K562 (cell line): ENCODE measurements at regions not wholly inside any gene's neighbourhood (a gene's known extent, or its start where the extent isn't known, plus 50 kb on each side); places are given as distances from the start of the nearest gene placed in this dataset.

ENCODE experiments used
- ATAC-seq: fragments of 200-7000 bp; cut with Tn5 transposase; 3 replicates; pipeline ENCODE4 v1.9.1; 2020; ENCODE audit warnings: moderate library complexity
- BruUV-seq: library from RNA; stranded (reverse); fragments of 400-500 nt; replicated peaks from 2 replicates; lab custom pipeline; 2021; lab: Mats Ljungman, UMichigan
- CTCF ChIA-PET: fragments of 300-600 bp; formaldehyde crosslinking; extraction: SDS; loops from one replicate; lab custom pipeline; 2021; ENCODE audit warnings: low intra/inter-chr PET ratio; lab: Yijun Ruan, JAX
- POLR2A ChIA-PET: fragments of 300-600, 350-650 bp; sonication (Branson Sonifier 250); formaldehyde crosslinking; extraction: SDS; loops from one replicate; lab custom pipeline; 2021; ENCODE audit warnings: antibody characterized with exemption, inconsistent platforms; lab: Yijun Ruan, JAX
- DNase-seq, 4 experiments: peaks; one replicate each; pipeline versions ENCODE4 v3.0.0 to v3.0.0-alpha.2; 2011 to 2018; ENCODE audit warnings: low spot score in 3 of 4, mixed read lengths in 3 of 4; ENCODE audit errors: extremely low read depth in 1 of 4
- FAIRE-seq: peaks from 2 replicates; lab custom pipeline; 2011; peaks lifted over from hg19 to GRCh38; lab: Jason Lieb, UNC
- H2AFZ ChIP-seq: 2 replicates; pipeline ENCODE4 v1.6.0; 2011; ENCODE audit warnings: low read depth, low read length, control low read depth, inconsistent platforms
- H3K27ac ChIP-seq: fragments of 200-600 bp; 3 replicates; pipeline ENCODE4 v1.8.0; 2011; ENCODE audit warnings: low read depth, mild to moderate bottlenecking, control low read depth, inconsistent platforms, low read length, moderate library complexity, mixed read lengths; ENCODE audit errors: extremely low read depth
- H3K27me3 ChIP-seq, 2 experiments: fragments of 300-600 bp in 1 of 2; 2 replicates in 1 of 2; 3 replicates in 1 of 2; pipeline versions ENCODE4 v1.6.0 to v1.8.0; 2011; ENCODE audit warnings: inconsistent platforms in 2 of 2, low read length in 2 of 2, mild to moderate bottlenecking in 1 of 2, mixed read lengths in 1 of 2, moderate library complexity in 1 of 2; ENCODE audit not compliant: control insufficient read depth in 2 of 2, insufficient read depth in 2 of 2
- H3K36me3 ChIP-seq: fragments of 300-600 bp; 3 replicates; pipeline ENCODE4 v1.8.0; 2011; ENCODE audit warnings: mild to moderate bottlenecking, low read length, inconsistent platforms; ENCODE audit not compliant: control insufficient read depth, insufficient read depth
- H3K4me1 ChIP-seq, 2 experiments: fragments of 200-600 bp in 1 of 2; replicated peaks in 1 of 2; 2 replicates in 1 of 2; 3 replicates in 1 of 2; pipeline versions ENCODE4 v1.5.1 to v1.8.0; 2011; ENCODE audit warnings: inconsistent platforms in 2 of 2, low read length in 2 of 2, mild to moderate bottlenecking in 1 of 2, mixed read lengths in 1 of 2, moderate library complexity in 1 of 2; ENCODE audit not compliant: control insufficient read depth in 2 of 2, insufficient read depth in 2 of 2
- H3K4me2 ChIP-seq: 2 replicates; pipeline ENCODE4 v1.6.1; 2011; ENCODE audit warnings: low read length, control low read depth, inconsistent platforms, mixed read lengths; ENCODE audit not compliant: insufficient read depth
- H3K4me3 ChIP-seq: fragments of 200-600 bp; sonication (generic), shearing (Covaris generic); 2 replicates; pipeline ENCODE4 v1.5.1; 2016; ENCODE audit warnings: control low read depth, inconsistent platforms
- H3K79me2 ChIP-seq: fragments of 200-600 bp; 3 replicates; pipeline ENCODE4 v1.8.0; 2011; ENCODE audit warnings: low read length, inconsistent platforms; ENCODE audit not compliant: control insufficient read depth, insufficient read depth
- H3K9ac ChIP-seq, 2 experiments: 2 replicates each; pipeline versions ENCODE4 v1.6.0 to v1.6.1; 2011; ENCODE audit warnings: low read depth in 2 of 2, low read length in 2 of 2, control low read depth in 1 of 2, inconsistent platforms in 1 of 2, mild to moderate bottlenecking in 1 of 2, mixed read lengths in 1 of 2; ENCODE audit not compliant: insufficient read depth in 1 of 2
- H3K9me1 ChIP-seq: one replicate; pipeline ENCODE4 v1.6.0; 2011; ENCODE audit warnings: inconsistent platforms, mild to moderate bottlenecking, low read length, moderate library complexity; ENCODE audit not compliant: control insufficient read depth, insufficient read depth
- H3K9me3 ChIP-seq: replicated peaks from 2 replicates; pipeline ENCODE4 v1.5.1; 2011; ENCODE audit warnings: low read depth, low read length, inconsistent platforms; ENCODE audit not compliant: control insufficient read depth, insufficient read depth
- H4K20me1 ChIP-seq: replicated peaks from 2 replicates; pipeline ENCODE4 v1.6.1; 2011; ENCODE audit warnings: low read length, inconsistent platforms, mixed read lengths; ENCODE audit not compliant: control insufficient read depth, insufficient read depth
- BCL6 ChIP-seq: fragments of 250-450 bp; sonication (Bioruptor Pico); IDR thresholded peaks from 2 replicates; pipeline ENCODE4 v1.4.0; 2020
- EZH2 ChIP-seq: IDR thresholded peaks from 2 replicates; pipeline ENCODE4 v1.6.1; 2012; ENCODE audit warnings: low read depth, mild to moderate bottlenecking, inconsistent platforms, low read length, borderline replicate concordance
- POLR2AphosphoS5 ChIP-seq: IDR thresholded peaks from 2 replicates; pipeline ENCODE4 v1.6.1; 2011; ENCODE audit warnings: mild to moderate bottlenecking, low read depth, low read length, moderate library complexity; ENCODE audit not compliant: control insufficient read depth, insufficient read depth
- RFX7 ChIP-seq: fragments of 250-450 bp; sonication (Bioruptor Pico); IDR thresholded peaks from 2 replicates; pipeline ENCODE4 v1.5.1; 2021; ENCODE audit warnings: mild to moderate bottlenecking
- ZBED1 ChIP-seq: IDR thresholded peaks from 2 replicates; pipeline ENCODE4 v1.6.1; 2014
- ZBTB43 ChIP-seq: sonication (generic); formaldehyde crosslinking; IDR thresholded peaks from 2 replicates; pipeline ENCODE4 v1.8.0; 2023; ENCODE audit warnings: mild to moderate bottlenecking, missing genetic modification reagents
- ZNF507 ChIP-seq: conservative IDR thresholded peaks from 2 replicates; pipeline ENCODE4 v1.6.1; 2017; ENCODE audit warnings: missing genetic modification characterization, missing compliant biosample characterization
- ZNF592 ChIP-seq: fragments of 450-650 bp; IDR thresholded peaks from 2 replicates; pipeline ENCODE4 v1.6.1; 2017; ENCODE audit warnings: antibody characterized with exemption, mild to moderate bottlenecking
- WGBS: fragments of 100-300 bp; shearing (Covaris generic); methylation state at CpG from one replicate; pipeline ENCODE4 v1.1.6; 2016; ENCODE audit warnings: low coverage, mixed read lengths; ENCODE audit not compliant: insufficient coverage; ENCODE audit errors: missing lambda C conversion rate; 5-methylcytosine and 5-hydroxymethylcytosine counted together
- in situ Hi-C: fragments of 300-500 bp; cut with MboI; formaldehyde crosslinking; loops from 4 replicates; pipeline ENCODE4 v1.15.0; 2018; ENCODE audit warnings: inconsistent platforms, mixed read lengths
- intact Hi-C: fragments of 100-400 bp; cut with micrococcal nuclease; formaldehyde crosslinking; loops from 2 replicates; pipeline ENCODE4 v1.14.2; 2022
- TF ChIP-seq, protein P1 (sequence below): fragments of 250-450 bp; sonication (Bioruptor Pico); IDR thresholded peaks from 2 replicates; pipeline ENCODE4 v1.8.0; 2021; ENCODE audit warnings: moderate library complexity, mild to moderate bottlenecking, inconsistent platforms

DNA sequence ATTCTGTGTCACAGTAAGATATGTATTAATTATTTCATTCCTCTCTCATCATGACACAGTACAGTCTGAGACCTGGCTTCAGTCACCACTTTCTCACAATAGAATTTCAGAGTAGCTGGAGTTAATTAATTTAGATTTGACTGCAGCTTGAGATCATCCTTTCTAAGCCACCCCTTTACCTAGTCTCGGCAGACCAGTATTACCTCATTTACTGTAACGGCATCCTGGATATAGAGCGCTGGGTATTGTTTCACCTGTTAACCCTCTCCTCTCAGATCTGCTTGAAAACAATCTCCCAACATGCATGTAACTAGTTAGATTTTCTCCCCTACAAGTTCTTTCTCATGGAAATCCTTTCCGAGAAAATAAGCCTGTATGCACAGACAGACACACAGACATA, 1057.5 kb downstream of the GATA3 start:
- no TSS peak for BruUV-seq
- no peak for TF ChIP-seq ZBED1
- ChIA-PET POLR2A (interaction anchor here (0.5 kb wide), 1 partner anchor 1214 kb away, joined by 3 read pairs; no protein-coding TSS in a partner anchor), CTCF (no interaction called here)
- H3K27ac ChIP-seq: no peak overlapping the region
- FAIRE-seq: no peak
- DNase-seq: no peak
- H3K9ac ChIP-seq: no peak overlapping the region
- H4K20me1 ChIP-seq: no peaks in the 10 kb centered on the region
- no peaks in the 10 kb centered on the region for H3K9me1 ChIP-seq
- no peak overlapping the region for H3K4me3 ChIP-seq
- no peaks in the 10 kb centered on the region for H3K36me3 ChIP-seq
- no peaks in the 10 kb centered on the region for H3K27me3 ChIP-seq
- no peaks in the 10 kb centered on the region for H3K79me2 ChIP-seq
- H2AFZ ChIP-seq: no peak overlapping the region
- H3K9me3 ChIP-seq: no peaks in the 10 kb centered on the region
- in situ Hi-C loops (no loop called here), intact Hi-C loops (no loop called here)
- WGBS: 6% methylated on average over 4 of the region's 4 CpGs
- H3K4me1 ChIP-seq: no peaks in the 10 kb centered on the region
- H3K4me2 ChIP-seq: no peak overlapping the region
- ATAC-seq: no peak

DNA sequence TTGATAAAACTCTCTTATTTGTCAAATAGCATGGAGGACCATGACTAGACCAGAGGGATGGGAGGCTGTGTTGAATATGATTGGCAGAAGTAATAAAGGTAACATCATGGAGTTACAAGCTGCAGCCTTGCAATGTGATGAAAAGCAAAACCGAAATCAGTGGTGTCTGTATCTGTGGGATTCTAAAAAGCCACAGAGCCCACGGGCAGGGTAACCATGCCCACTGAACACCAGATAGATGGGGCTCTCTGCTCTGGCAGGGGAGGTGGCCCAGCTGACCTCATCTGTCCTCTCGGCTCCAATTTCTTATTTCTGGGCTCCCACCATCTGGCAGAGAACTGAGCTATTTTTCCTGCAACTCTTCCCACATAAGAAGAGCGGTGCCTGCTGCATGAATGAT, 1072.2 kb downstream of the GATA3 start:
- Histone ChIP-seq H4K20me1 (no peaks in the 10 kb centered on the region), H3K9me1 (no peaks in the 10 kb centered on the region), H3K4me1 (no peaks in the 10 kb centered on the region), H3K4me3 (no peak overlapping the region), H3K27me3 (no peaks in the 10 kb centered on the region), H3K79me2 (no peaks in the 10 kb centered on the region), H2AFZ (no peak overlapping the region), H3K9me3 (no peaks in the 10 kb centered on the region; the same call in 1 of the 2 replicates), H3K4me2 (no peak overlapping the region), H3K9ac (no peak overlapping the region), H3K27ac (no peak overlapping the region), H3K36me3 (no peaks in the 10 kb centered on the region)
- WGBS: 3% methylated on average over 4 of the region's 4 CpGs
- no peak for DNase-seq
- POLR2A ChIA-PET: no interaction called here
- CTCF ChIA-PET: no interaction called here
- no TSS peak for BruUV-seq
- in situ Hi-C loops: no loop called here
- no peak for FAIRE-seq
- ATAC-seq: no peak
- intact Hi-C loops: no loop called here
- no peak for TF ChIP-seq RFX7 (CRISPR knock-in tag)
- no peak for TF ChIP-seq BCL6
- TF ChIP-seq, protein P1, sequence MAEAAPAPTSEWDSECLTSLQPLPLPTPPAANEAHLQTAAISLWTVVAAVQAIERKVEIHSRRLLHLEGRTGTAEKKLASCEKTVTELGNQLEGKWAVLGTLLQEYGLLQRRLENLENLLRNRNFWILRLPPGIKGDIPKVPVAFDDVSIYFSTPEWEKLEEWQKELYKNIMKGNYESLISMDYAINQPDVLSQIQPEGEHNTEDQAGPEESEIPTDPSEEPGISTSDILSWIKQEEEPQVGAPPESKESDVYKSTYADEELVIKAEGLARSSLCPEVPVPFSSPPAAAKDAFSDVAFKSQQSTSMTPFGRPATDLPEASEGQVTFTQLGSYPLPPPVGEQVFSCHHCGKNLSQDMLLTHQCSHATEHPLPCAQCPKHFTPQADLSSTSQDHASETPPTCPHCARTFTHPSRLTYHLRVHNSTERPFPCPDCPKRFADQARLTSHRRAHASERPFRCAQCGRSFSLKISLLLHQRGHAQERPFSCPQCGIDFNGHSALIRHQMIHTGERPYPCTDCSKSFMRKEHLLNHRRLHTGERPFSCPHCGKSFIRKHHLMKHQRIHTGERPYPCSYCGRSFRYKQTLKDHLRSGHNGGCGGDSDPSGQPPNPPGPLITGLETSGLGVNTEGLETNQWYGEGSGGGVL (CRISPR knock-in tag): no peak
- TF ChIP-seq ZBTB43 (CRISPR knock-in tag): no peak
- TF ChIP-seq ZNF507 (tag): no peak
- no peak for TF ChIP-seq ZNF592
- TF ChIP-seq EZH2: no peak
- no peak for TF ChIP-seq POLR2AphosphoS5
